GM10248 (cell line): ENCODE measurements at regions not wholly inside any gene's neighbourhood (a gene's known extent, or its start where the extent isn't known, plus 50 kb on each side); places are given as distances from the start of the nearest gene placed in this dataset.

Source experiments
- CTCF ChIA-PET: fragments of 300-600 bp; sonication (Branson Sonifier 250); formaldehyde crosslinking; extraction: SDS; loops from one replicate; lab custom pipeline; 2021; ENCODE audit warnings: antibody characterized with exemption; lab: Yijun Ruan, JAX
- POLR2A ChIA-PET: fragments of 350-650 bp; sonication (Branson Sonifier 250); formaldehyde crosslinking; extraction: SDS; loops from one replicate; lab custom pipeline; 2020; ENCODE audit warnings: antibody characterized with exemption; lab: Yijun Ruan, JAX
- DNase-seq: peaks from one replicate; pipeline ENCODE4 v3.0.0; 2012; ENCODE audit errors: extremely low spot score
- TF ChIP-seq, protein P1 (sequence below): IDR thresholded peaks from 2 replicates; pipeline ENCODE4 v1.5.1; 2012; ENCODE audit warnings: mild to moderate bottlenecking, low read depth; ENCODE audit errors: extremely low read depth, missing control alignments, control extremely low read depth

DNA sequence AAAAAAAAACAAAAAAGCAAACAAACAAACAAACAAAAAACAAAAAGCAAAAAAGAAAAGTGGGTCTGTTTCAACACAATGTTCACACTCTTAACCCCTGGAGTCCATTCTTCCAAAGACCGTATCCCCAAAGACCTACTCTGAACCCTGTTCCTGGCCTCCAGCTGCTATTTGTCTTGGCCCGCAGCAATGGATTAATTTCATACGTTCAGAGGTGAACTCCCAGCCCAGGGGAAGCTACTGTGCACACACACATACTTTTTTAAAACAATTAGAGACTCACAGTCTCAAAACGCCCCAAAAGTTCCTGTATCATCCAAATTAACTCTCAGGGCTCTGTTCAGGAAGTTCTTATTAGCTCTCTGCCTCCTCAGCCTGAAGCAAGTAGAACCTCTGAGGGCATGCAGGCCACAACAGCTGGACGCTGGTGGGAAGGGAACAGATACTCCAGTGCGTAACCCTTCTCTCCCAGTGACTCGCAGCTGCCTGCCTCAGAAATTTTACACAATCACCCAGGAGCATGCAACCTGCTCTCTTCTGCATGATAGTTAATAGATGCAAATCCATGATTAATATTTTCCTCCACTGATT is 395.4 kb downstream of the RRAGC start:
- POLR2A ChIA-PET, result interaction anchor here (0.7 kb wide), 1 partner anchor 353 kb away, joined by 6 read pairs; no protein-coding TSS in a partner anchor
- TF ChIP-seq, protein P1, sequence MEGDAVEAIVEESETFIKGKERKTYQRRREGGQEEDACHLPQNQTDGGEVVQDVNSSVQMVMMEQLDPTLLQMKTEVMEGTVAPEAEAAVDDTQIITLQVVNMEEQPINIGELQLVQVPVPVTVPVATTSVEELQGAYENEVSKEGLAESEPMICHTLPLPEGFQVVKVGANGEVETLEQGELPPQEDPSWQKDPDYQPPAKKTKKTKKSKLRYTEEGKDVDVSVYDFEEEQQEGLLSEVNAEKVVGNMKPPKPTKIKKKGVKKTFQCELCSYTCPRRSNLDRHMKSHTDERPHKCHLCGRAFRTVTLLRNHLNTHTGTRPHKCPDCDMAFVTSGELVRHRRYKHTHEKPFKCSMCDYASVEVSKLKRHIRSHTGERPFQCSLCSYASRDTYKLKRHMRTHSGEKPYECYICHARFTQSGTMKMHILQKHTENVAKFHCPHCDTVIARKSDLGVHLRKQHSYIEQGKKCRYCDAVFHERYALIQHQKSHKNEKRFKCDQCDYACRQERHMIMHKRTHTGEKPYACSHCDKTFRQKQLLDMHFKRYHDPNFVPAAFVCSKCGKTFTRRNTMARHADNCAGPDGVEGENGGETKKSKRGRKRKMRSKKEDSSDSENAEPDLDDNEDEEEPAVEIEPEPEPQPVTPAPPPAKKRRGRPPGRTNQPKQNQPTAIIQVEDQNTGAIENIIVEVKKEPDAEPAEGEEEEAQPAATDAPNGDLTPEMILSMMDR, result no peak
- no peak for DNase-seq
- CTCF ChIA-PET, result interaction anchor here (1.0 to 1.6 kb wide), 4 partner anchors 19 to 370 kb away, joined by 3 to 4 read pairs (median 4); no protein-coding TSS in a partner anchor

DNA sequence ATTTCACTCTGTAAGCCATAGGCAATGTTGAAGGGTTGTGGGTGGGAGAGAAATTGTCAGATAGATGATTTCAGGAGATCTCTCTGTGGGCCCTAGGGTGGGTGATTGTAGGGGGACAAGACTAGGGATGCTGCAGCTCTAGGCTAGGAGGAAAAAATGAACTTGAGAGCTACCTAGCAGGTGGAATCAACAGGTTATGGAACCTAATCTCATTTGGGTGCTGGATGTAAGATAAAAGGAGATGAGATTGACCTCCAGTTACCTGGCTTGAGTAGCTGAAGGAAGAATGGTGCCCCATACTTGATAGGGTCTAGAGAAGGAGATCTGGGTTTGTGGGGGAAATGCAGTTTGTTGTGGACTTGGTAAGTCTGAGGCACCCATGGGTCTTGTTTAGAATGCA is 396.5 kb downstream of the RRAGC start:
- ChIA-PET POLR2A (no interaction called here), CTCF (interaction anchor here (1.3 kb wide), 2 partner anchors 12 to 356 kb away, joined by 3 to 4 read pairs; no protein-coding TSS in a partner anchor)
- no peak for DNase-seq
- TF ChIP-seq, protein P1, result no peak

DNA sequence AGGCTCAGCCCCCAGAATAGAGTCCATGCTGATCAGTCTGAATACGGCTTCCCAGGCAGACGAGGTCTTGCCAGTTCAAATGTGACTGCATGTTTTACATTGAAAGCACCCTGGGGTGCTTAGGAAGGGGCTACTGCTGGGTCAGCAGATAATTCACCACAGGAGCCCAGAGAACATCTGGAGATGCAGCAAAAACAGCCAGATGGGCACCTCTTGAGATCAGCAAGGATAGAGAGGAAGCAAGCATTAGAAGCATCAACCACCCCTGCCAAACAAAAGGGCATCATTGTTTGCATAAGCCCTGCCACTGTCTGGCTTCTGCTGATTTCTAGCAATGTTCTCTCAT is 403.1 kb downstream of the RRAGC start:
- DNase-seq, result no peak
- ChIA-PET CTCF (interaction anchor here (1.6 kb wide), 1 partner anchor 12 kb away, joined by 8 read pairs; no protein-coding TSS in a partner anchor), POLR2A (no interaction called here)
- TF ChIP-seq, protein P1, result no peak

DNA sequence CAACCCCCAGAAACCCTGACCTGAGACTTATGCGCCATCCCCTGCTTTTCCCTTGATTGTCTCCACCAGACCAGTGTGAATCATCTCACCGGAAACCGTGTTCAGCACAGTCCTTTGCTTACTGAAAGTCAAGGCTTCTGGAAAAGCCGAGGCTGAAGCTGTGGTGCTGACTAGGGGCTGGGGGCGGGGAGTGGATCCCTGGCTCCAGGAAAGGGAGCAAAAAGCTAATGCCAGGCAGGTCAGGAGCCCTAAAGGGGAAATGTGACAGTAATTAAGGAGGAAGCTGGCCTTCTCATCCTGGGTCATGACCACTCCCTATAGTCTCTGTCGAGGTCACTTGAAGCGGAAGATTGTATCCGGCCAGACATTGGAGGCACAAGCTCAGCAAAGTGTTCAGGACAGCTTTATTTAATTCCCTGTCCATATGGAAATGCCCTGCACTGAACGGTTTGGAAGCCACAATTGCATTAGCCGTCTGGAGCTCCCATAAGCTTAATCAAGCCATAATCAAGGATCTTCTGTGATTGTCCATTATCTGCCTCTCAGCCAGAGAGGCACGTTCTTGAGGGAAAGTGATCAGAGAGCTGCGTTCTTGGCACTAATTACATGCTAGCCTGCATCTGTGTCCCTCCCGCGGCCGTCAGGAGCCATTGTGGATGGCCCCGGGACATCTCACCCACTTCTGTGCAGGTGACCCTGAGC is 403.6 kb downstream of the RRAGC start:
- CTCF ChIA-PET, result no interaction called here
- POLR2A ChIA-PET, result interaction anchor here (0.5 kb wide), 1 partner anchor 13 kb away, joined by 3 read pairs; no protein-coding TSS in a partner anchor
- TF ChIP-seq, protein P1, result no peak
- DNase-seq, result no peak

DNA sequence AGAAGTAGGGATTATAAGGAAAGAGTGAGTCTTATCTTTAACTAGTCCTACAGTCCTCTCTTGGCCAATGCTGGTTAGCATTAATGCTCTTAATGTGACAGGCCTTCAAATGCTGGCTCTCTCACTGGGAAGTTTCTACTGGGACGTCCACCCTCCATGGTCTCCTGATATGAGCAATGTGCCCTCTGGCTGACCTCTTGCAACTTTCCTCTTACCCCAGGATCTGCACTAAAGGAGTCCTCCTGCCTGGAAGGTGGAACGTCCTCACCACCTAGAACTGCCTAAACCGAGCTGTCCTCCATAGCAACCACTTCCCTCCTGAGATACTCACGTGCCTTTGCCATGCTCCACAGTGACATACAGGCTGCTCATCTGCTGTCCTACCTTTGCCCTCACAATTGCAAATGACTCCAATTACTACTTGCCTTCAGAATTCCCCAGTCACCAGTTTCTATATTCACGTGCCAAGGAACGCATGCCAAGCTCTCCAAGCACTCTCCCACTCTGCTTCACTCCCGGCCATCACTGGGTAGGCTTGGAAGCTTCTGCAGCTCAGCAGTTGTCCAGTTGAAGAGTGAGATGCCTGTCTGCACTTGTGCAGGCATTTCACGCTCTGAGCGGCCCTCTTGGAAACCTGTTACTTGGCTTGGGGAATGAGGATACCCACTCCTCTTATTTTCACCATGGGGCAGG is 404.7 kb downstream of the RRAGC start:
- CTCF ChIA-PET, result no interaction called here
- no peak for DNase-seq
- POLR2A ChIA-PET, result no interaction called here
- TF ChIP-seq, protein P1, result no peak

DNA sequence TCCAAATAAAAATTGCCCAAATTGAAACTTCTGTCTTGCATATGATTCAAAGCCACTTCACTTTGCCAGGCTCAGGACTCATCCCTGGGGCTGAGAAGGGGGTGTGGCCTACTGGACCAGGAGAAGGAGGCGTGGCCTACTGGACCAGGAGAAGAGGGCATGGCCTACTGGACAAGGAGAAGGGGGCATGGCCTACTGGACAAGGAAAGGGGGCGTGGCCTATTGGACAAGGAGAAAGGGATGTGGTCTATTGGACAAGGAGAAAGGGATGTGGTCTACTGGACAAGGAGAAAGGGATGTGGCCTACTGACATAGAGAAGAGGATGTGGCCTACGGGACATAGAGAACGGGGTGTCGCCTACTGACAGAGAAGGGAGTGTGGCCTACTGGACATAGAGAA is 405.3 kb downstream of the RRAGC start:
- ChIA-PET CTCF (no interaction called here), POLR2A (no interaction called here)
- DNase-seq, result no peak
- TF ChIP-seq, protein P1, result no peak
